ENCODE measurements at regions not wholly inside any gene's neighbourhood (a gene's known extent, or its start where the extent isn't known, plus 50 kb on each side); places are given as distances from the start of the nearest gene placed in this dataset.

DNA sequence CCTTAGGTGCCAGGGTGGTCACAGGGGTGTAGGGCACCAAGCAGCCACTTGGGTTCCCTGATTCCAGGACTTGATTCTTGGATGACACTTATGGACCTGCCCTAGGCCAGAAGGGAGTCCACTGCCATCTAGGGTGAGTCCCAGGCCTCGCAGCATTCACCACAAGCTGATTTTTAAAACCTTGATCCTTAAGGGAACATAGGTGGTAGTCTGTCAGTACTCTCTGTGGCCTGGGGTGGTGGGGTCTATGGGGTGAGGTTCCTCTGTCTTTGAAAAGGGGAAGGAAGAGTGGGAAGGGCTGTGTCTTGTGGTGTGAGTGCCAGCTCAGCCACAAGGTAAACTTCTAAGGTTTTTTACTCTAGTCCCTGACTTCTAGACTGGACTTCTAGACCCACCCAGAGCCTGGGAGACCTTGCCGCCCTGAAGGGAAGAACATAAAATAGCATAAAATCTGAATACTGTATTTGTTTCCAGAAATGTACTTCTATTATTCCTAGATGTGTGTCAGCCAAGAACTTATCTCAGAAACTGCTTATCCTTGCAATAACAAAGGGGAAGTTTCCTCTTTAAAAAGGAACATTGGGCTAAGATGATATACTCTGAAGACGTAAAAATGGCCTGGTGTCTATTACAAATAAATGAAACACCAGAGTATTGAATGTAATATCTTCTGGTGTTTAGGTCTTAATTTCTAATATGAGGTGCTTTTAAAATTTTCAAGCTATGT, 757.3 kb downstream of the LTN1 start:
- Histone ChIP-seq H3K4me1 (peaks cover 9% of the 10 kb centered on the region), H3K27ac (no peak overlapping the region), H3K36me3 (no peaks in the 10 kb centered on the region), H3K4me3 (no peak overlapping the region), H3K9me3 (no peaks in the 10 kb centered on the region), H3K27me3 (no peaks in the 10 kb centered on the region)
- TF ChIP-seq POLR2A (IDR thresholded peaks at IDR 0.05) (no peak), POLR2AphosphoS5 (IDR thresholded peaks at IDR 0.05; ENCODE audit: insufficient read depth in 1 of 2, low read depth in 1 of 2) (no peak)
- TF ChIP-seq, protein P1, sequence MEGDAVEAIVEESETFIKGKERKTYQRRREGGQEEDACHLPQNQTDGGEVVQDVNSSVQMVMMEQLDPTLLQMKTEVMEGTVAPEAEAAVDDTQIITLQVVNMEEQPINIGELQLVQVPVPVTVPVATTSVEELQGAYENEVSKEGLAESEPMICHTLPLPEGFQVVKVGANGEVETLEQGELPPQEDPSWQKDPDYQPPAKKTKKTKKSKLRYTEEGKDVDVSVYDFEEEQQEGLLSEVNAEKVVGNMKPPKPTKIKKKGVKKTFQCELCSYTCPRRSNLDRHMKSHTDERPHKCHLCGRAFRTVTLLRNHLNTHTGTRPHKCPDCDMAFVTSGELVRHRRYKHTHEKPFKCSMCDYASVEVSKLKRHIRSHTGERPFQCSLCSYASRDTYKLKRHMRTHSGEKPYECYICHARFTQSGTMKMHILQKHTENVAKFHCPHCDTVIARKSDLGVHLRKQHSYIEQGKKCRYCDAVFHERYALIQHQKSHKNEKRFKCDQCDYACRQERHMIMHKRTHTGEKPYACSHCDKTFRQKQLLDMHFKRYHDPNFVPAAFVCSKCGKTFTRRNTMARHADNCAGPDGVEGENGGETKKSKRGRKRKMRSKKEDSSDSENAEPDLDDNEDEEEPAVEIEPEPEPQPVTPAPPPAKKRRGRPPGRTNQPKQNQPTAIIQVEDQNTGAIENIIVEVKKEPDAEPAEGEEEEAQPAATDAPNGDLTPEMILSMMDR (IDR thresholded peaks at IDR 0.05): no peak
- no peak for DNase-seq (ENCODE audit: extremely low spot score in 2 of 2)
- intact Hi-C loops (cut with DNase I): no loop called here

DNA sequence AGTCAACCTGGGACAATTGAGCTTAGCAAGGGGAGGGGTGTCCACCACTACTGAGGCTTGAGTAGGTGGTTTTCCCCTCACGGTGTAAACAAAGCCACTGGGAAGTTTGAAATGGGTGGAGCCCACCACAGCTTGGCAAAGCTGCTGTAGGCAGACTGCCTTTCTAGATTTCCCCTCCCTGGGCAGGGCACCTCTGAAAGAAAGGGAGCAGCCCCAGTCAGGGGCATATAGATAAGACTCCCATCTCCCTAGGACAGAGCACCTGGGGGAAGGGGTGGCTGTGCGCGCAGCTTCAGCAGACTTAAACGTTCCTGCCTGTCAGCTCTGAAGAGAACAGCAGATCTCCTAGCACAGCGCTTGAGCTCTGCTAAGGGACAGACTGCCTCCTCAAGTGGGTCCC, 758.4 kb downstream of the LTN1 start:
- H3K9me3 ChIP-seq: no peaks in the 10 kb centered on the region
- no peak for TF ChIP-seq POLR2A (IDR thresholded peaks at IDR 0.05)
- no peak for TF ChIP-seq POLR2AphosphoS5 (IDR thresholded peaks at IDR 0.05; ENCODE audit: insufficient read depth in 1 of 2, low read depth in 1 of 2)
- TF ChIP-seq, protein P1 (IDR thresholded peaks at IDR 0.05): no peak
- H3K27me3 ChIP-seq: no peaks in the 10 kb centered on the region
- no peak for DNase-seq (ENCODE audit: extremely low spot score in 2 of 2)
- peaks cover 8% of the 10 kb centered on the region for H3K4me1 ChIP-seq
- intact Hi-C loops (cut with DNase I): no loop called here
- H3K36me3 ChIP-seq: no peaks in the 10 kb centered on the region
- H3K4me3 ChIP-seq: no peak overlapping the region
- H3K27ac ChIP-seq: no peak overlapping the region

DNA sequence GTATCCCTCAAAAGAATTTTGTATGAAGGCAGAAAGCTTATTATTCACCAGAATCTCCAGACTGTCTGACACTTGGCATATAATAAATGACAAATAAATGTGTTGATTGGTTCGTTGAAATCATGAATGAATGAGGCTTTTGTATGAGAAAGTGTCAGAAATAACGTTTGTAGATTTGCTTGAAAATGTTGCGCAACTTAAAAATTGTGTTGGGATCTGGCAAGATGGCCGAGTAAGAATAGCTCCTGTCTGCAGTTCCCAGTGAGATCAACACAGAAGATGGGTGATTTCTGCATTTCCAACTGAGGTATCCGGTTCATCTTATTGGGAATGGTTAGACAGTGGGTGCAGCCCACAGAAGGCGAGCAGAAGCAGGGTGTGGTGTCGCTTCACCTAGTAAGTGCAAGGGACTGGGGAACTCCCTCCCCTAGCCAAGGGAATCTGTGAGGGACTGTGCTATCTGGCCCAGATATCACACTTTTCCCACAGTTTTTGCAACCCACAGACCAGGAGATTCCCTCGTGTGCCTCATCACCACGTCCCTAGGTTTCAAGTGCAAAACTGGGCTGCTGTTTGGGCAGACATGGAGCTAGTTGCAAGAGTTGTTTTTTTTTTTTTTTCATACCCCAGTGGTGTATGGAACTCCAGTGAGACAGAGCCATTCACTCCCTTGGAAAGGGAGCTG, 759.0 kb downstream of the LTN1 start:
- Histone ChIP-seq H3K27me3 (no peaks in the 10 kb centered on the region), H3K27ac (no peak overlapping the region), H3K4me1 (peaks cover 1% of the 10 kb centered on the region), H3K9me3 (no peaks in the 10 kb centered on the region), H3K36me3 (no peaks in the 10 kb centered on the region), H3K4me3 (no peak overlapping the region)
- intact Hi-C loops (cut with DNase I): no loop called here
- no peak for DNase-seq (ENCODE audit: extremely low spot score in 2 of 2)
- TF ChIP-seq POLR2A (IDR thresholded peaks at IDR 0.05): no peak
- TF ChIP-seq POLR2AphosphoS5 (IDR thresholded peaks at IDR 0.05; ENCODE audit: insufficient read depth in 1 of 2, low read depth in 1 of 2): no peak
- TF ChIP-seq, protein P1 (IDR thresholded peaks at IDR 0.05): no peak

DNA sequence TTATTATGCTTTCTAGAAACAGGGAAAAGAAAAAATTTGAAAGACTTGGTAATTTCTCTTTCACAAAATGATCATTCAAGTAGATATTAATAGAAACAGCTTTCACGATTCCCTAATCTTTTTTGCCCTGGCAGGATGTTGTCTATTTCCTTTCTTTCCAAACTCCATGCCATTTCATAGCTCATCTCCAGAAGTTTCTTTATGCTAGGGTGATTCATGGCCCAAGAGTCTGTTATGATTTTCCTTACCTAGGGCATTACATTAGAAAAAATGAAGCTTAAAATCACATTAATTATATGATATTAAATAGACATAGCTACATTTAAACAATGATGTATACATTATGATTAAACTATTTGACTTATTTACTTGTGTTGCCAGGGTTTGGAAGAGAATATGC, 762.1 kb downstream of the LTN1 start:
- intact Hi-C loops (cut with DNase I): no loop called here
- H3K36me3 ChIP-seq: no peaks in the 10 kb centered on the region
- H3K27ac ChIP-seq: no peak overlapping the region

More for the DNA sequence above, 762.1 kb downstream of the LTN1 start:
- H3K27me3 ChIP-seq: no peaks in the 10 kb centered on the region
- no peak for DNase-seq (ENCODE audit: extremely low spot score in 2 of 2)
- peaks cover 6% of the 10 kb centered on the region for H3K4me1 ChIP-seq
- TF ChIP-seq, protein P1 (IDR thresholded peaks at IDR 0.05): no peak
- TF ChIP-seq POLR2AphosphoS5 (IDR thresholded peaks at IDR 0.05; ENCODE audit: insufficient read depth in 1 of 2, low read depth in 1 of 2) (no peak), POLR2A (IDR thresholded peaks at IDR 0.05) (no peak)
- H3K4me3 ChIP-seq: no peak overlapping the region
- no peaks in the 10 kb centered on the region for H3K9me3 ChIP-seq

Data from vagina (tissue), 2 donors.